ENCODE measurements at regions not wholly inside any gene's neighbourhood (a gene's known extent, or its start where the extent isn't known, plus 50 kb on each side); places are given as distances from the start of the nearest gene placed in this dataset.

DNA sequence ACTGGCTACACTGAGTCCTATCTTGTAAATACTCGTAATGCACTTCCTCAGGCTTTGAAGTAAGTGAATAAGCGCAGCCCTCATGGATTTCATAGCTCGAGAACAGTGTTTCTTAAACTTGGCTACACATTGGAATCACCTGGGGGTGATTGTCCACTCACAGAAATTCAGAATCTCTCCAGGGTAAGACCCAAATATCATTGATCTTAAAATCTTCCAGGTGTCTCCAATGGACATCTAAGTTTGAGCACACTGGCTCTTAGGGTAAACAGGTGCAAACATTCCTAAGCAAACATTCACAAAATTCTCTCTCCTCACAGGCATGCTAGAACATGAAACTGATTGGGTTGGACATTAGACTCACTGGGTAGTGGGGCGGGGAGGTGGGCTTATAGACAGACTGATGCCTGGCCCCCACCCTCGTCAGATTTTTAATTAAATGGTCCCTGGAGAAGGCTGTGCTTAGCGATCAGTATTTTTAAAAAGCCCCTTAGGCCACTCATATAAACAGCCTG lies 279.7 kb upstream of the TBL1XR1 start (continued):
- TF ChIP-seq, protein P1, sequence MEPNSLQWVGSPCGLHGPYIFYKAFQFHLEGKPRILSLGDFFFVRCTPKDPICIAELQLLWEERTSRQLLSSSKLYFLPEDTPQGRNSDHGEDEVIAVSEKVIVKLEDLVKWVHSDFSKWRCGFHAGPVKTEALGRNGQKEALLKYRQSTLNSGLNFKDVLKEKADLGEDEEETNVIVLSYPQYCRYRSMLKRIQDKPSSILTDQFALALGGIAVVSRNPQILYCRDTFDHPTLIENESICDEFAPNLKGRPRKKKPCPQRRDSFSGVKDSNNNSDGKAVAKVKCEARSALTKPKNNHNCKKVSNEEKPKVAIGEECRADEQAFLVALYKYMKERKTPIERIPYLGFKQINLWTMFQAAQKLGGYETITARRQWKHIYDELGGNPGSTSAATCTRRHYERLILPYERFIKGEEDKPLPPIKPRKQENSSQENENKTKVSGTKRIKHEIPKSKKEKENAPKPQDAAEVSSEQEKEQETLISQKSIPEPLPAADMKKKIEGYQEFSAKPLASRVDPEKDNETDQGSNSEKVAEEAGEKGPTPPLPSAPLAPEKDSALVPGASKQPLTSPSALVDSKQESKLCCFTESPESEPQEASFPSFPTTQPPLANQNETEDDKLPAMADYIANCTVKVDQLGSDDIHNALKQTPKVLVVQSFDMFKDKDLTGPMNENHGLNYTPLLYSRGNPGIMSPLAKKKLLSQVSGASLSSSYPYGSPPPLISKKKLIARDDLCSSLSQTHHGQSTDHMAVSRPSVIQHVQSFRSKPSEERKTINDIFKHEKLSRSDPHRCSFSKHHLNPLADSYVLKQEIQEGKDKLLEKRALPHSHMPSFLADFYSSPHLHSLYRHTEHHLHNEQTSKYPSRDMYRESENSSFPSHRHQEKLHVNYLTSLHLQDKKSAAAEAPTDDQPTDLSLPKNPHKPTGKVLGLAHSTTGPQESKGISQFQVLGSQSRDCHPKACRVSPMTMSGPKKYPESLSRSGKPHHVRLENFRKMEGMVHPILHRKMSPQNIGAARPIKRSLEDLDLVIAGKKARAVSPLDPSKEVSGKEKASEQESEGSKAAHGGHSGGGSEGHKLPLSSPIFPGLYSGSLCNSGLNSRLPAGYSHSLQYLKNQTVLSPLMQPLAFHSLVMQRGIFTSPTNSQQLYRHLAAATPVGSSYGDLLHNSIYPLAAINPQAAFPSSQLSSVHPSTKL (CRISPR knock-in tag; IDR thresholded peaks at IDR 0.05), result no peak
- TF ChIP-seq STAG1 (CRISPR knock-in tag; IDR thresholded peaks at IDR 0.05), result no peak

DNA sequence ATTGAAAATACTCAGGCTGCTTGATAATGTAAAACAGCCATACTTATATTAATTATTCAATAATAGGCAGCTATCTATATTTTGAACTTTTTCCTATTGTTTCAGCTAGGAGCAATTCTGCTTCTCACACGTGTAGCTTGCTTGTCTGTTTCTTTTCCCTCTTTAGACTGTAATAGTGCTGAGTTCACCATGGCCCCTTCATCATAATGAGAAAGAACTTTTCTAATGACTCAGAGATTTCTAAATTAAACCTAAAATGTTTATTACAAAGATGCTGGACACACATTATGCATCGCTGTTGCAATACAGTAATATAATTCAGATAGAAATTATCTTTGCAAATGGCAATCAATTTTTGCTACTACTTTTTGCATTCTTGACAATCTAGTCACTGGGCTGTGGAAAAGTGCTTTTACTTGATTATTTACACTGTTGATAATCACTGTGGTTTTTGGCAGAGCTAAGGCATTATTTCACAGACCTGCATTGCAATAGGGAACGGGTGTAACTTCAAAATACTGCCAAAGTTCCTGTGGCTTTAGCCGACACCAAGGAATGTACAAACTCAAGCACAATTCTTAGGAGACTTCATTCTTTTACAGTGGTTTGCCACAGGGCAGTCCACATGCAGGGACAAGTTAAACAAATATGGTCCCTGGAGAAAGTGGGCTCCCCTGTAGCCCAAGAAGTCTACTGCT lies 281.0 kb upstream of the TBL1XR1 start:
- no peak overlapping the region for H3K9ac ChIP-seq (ENCODE audit: insufficient read depth, low read depth, low read length)
- in situ Hi-C loops (cut with HindIII; ENCODE audit: extremely low pct_ligation_motif_present, low pct_unique_long_range_greater_than_20kb), result no loop called here
- CTCF ChIA-PET (ENCODE audit: low intra/inter-chr PET ratio, low total read pairs), result no interaction called here
- 30% methylated on average over 4 of the region's 4 CpGs for WGBS (ENCODE audit: low lambda C conversion rate)
- no peaks in the 10 kb centered on the region for H3K27me3 ChIP-seq (ENCODE audit: control insufficient read depth in 1 of 2, insufficient read depth in 2 of 2, low read length in 2 of 2)
- H3K27ac ChIP-seq (ENCODE audit: extremely low read length, insufficient read depth, low read length), result no peak overlapping the region
- no TSS peak for BruUV-seq (replicated peaks)
- no peak overlapping the region for H3K4me2 ChIP-seq (ENCODE audit: low read depth, low read length)
- H3K9me3 ChIP-seq (ENCODE audit: low read length), result no peaks in the 10 kb centered on the region
- FAIRE-seq (no peak), ATAC-seq (no peak), DNase-seq (ENCODE audit: low spot score) (peak; percentile 23)
- H3K79me2 ChIP-seq (ENCODE audit: insufficient read depth, low read length), result no peaks in the 10 kb centered on the region
- intact Hi-C loops (cut with micrococcal nuclease; ENCODE audit: unreplicated experiment), result loop anchor here (10.0 kb wide), 1 partner anchor 424 kb away; no protein-coding TSS in a partner anchor
- no peaks in the 10 kb centered on the region for H4K20me1 ChIP-seq (ENCODE audit: insufficient read depth, low read length)
- peaks cover 57% of the 10 kb centered on the region for H3K4me1 ChIP-seq (ENCODE audit: insufficient read depth, low read length)
- no peak overlapping the region for H2AFZ ChIP-seq (ENCODE audit: low read length)
- POLR2A ChIA-PET, result no interaction called here
- H3K36me3 ChIP-seq (replicated peaks in 1 of 2; ENCODE audit: control insufficient read depth in 1 of 2, insufficient read depth in 2 of 2, low read length in 2 of 2), result no peaks in the 10 kb centered on the region
- no peak overlapping the region for H3K4me3 ChIP-seq (replicated peaks in 1 of 3; ENCODE audit: insufficient read depth in 1 of 3, low read depth in 2 of 3, low read length in 3 of 3)
- TF ChIP-seq, protein P2, sequence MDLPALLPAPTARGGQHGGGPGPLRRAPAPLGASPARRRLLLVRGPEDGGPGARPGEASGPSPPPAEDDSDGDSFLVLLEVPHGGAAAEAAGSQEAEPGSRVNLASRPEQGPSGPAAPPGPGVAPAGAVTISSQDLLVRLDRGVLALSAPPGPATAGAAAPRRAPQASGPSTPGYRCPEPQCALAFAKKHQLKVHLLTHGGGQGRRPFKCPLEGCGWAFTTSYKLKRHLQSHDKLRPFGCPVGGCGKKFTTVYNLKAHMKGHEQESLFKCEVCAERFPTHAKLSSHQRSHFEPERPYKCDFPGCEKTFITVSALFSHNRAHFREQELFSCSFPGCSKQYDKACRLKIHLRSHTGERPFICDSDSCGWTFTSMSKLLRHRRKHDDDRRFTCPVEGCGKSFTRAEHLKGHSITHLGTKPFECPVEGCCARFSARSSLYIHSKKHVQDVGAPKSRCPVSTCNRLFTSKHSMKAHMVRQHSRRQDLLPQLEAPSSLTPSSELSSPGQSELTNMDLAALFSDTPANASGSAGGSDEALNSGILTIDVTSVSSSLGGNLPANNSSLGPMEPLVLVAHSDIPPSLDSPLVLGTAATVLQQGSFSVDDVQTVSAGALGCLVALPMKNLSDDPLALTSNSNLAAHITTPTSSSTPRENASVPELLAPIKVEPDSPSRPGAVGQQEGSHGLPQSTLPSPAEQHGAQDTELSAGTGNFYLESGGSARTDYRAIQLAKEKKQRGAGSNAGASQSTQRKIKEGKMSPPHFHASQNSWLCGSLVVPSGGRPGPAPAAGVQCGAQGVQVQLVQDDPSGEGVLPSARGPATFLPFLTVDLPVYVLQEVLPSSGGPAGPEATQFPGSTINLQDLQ (CRISPR knock-in tag; IDR thresholded peaks at IDR 0.05), result no peak
- no peak for TF ChIP-seq LCORL (IDR thresholded peaks at IDR 0.05)
- no peak for TF ChIP-seq LCORL (CRISPR knock-in tag; IDR thresholded peaks at IDR 0.05)
- TF ChIP-seq ZNF562 (CRISPR knock-in tag; IDR thresholded peaks at IDR 0.05; ENCODE audit: borderline replicate concordance), result no peak
- TF ChIP-seq ZNF746 (CRISPR knock-in tag; IDR thresholded peaks at IDR 0.05), result no peak
- TF ChIP-seq ZNF670 (CRISPR knock-in tag; IDR thresholded peaks at IDR 0.05; ENCODE audit: borderline replicate concordance), result no peak
- no peak for TF ChIP-seq SIX4 (CRISPR knock-in tag; IDR thresholded peaks at IDR 0.05)
- TF ChIP-seq FOXA1 (IDR thresholded peaks at IDR 0.05), result no peak
- no peak for TF ChIP-seq FOXA1 (CRISPR knock-in tag; IDR thresholded peaks at IDR 0.05)
- TF ChIP-seq, protein P3, sequence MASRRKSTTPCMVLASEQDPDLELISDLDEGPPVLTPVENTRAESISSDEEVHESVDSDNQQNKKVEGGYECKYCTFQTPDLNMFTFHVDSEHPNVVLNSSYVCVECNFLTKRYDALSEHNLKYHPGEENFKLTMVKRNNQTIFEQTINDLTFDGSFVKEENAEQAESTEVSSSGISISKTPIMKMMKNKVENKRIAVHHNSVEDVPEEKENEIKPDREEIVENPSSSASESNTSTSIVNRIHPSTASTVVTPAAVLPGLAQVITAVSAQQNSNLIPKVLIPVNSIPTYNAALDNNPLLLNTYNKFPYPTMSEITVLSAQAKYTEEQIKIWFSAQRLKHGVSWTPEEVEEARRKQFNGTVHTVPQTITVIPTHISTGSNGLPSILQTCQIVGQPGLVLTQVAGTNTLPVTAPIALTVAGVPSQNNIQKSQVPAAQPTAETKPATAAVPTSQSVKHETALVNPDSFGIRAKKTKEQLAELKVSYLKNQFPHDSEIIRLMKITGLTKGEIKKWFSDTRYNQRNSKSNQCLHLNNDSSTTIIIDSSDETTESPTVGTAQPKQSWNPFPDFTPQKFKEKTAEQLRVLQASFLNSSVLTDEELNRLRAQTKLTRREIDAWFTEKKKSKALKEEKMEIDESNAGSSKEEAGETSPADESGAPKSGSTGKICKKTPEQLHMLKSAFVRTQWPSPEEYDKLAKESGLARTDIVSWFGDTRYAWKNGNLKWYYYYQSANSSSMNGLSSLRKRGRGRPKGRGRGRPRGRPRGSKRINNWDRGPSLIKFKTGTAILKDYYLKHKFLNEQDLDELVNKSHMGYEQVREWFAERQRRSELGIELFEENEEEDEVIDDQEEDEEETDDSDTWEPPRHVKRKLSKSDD (CRISPR knock-in tag; IDR thresholded peaks at IDR 0.05; ENCODE audit: low read depth), result no peak
- TF ChIP-seq RXRB (CRISPR knock-in tag; IDR thresholded peaks at IDR 0.05; ENCODE audit: borderline replicate concordance), result no peak
- no peak for TF ChIP-seq ZNF660 (CRISPR knock-in tag; IDR thresholded peaks at IDR 0.05; ENCODE audit: borderline replicate concordance, low read depth)
